ENCODE measurements at regions not wholly inside any gene's neighbourhood (a gene's known extent, or its start where the extent isn't known, plus 50 kb on each side); places are given as distances from the start of the nearest gene placed in this dataset.

- no peak for DNase-seq (ENCODE audit: low spot score)
These were observed 616.3 kb upstream of the CDH8 start for GRCh38 chr16:62652441-62653120.

- no peak for DNase-seq (ENCODE audit: low spot score)
These were observed 612.0 kb upstream of the CDH8 start for GRCh38 chr16:62648256-62648655.

GRCh38 chr16:62644030-62644812, 608.0 kb upstream of the CDH8 start:
- DNase-seq (ENCODE audit: low spot score) = no peak

- DNase-seq (ENCODE audit: low spot score) = no peak
These were observed 606.4 kb upstream of the CDH8 start for GRCh38 chr16:62642677-62643076.

GRCh38 chr16:62639890-62640289, 603.7 kb upstream of the CDH8 start:
- DNase-seq (ENCODE audit: low spot score) = no peak

GRCh38 chr16:62638964-62639870, 603.0 kb upstream of the CDH8 start:
- no peak for DNase-seq (ENCODE audit: low spot score)

DNA sequence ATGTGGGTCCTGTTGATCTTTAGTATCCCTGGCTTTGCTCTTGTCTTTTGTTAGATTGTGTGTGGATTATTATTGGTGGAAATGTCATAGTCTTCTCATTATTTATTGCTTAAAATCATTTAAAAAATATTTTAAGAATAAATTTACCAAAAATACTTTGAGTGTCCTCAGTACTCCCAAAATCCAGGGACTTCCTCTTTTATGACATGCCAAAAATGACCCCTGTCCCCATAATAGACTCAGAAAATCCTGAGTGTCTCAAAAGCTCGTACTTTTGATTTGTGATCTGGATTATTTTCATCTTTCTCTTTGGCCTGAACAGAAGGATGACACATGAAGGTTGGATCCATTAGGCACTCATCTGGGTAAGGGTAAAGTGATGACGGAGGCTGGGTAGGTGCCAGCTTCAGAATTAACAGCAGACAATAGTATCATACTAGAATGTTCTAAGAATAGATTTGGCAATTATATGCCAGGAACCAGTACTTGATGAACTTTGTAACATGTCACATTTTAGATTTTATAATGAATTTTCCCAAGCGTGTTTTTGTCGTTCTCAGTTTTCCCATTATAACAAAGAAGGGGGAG, 602.2 kb upstream of the CDH8 start:
- no peak for DNase-seq (ENCODE audit: low spot score)

DNA sequence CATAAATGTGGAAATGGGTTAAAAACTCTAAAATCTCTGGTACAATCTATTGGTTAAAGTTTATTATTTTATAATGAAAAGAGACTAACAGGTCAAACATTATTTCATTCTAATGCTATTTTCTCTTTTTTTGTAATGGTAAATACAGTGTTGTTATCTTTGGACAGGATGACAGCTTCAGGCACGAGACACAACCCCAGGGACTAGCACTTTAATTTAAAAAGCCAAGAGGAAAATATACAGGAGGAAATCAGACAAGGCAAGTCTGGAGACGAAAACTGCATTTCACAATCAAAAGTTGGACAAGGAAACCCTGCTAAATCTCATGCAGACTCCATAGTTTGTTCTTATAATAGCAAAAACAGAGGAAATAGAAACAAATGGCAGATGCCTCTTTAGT, 589.1 kb upstream of the CDH8 start:
- no peak for DNase-seq (ENCODE audit: low spot score)

DNA sequence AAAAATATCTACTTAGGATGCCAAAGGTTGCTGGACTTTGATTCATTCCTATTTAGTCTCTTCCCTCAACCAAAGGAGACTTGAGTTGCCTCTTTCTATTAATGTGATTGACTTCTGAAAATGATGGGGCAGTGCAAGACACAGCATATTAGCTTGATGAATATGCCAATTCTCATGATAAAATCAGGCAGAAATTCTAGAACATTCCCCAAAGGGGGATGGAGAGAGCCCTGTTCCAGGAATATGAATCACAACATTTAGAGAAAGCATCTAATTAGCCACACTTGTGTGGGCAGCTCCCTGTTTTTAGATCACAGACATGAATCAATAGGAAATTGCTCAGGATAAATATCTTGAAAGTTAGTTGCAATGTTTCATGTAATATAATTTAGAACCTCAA, 584.0 kb upstream of the CDH8 start:
- no peak for DNase-seq (ENCODE audit: low spot score)

GRCh38 chr16:62615526-62615925, 579.3 kb upstream of the CDH8 start:
- DNase-seq (ENCODE audit: low spot score) = no peak

DNA sequence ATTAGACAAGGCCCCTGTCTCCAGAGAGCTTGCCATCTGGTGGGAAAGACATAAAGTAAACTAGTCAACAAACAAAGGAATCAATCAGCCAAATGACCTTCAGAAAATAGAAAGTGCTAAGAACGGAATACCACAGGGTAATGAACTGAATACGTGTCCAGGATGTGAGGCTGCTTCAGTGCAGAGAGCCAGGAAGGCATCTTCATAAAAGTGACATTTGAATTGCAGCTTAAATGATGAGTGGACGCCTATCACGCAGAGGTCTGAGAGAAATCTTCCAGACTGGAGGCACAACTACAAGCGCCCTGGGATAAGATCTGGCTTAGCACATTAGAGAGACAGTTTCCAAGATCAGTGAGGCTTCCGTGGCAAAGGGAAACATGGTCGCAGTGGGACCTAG, 574.1 kb upstream of the CDH8 start:
- no peak for DNase-seq (ENCODE audit: low spot score)

DNA sequence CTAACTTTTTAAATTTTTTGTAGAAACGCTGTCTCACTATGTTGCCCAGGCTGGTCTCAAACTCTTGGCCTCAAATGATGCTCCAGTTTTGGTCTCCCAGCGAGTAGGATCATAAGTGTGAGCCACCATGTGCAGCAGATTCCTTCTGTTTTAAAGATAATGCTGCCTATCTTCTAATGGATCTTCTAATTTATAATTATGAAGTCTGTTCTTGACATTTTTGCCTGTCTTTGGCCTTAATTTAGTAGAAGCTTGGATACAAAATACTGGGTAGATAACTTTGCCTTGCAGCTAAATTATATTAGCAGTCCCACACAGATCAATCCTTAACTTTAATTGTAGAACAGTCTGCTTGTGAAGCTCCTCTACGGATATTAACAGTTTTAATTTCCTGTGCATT, 566.6 kb upstream of the CDH8 start:
- no peak for DNase-seq (ENCODE audit: low spot score)

- DNase-seq (ENCODE audit: low spot score) = no peak
These were observed 561.6 kb upstream of the CDH8 start for GRCh38 chr16:62597875-62598274.

DNA sequence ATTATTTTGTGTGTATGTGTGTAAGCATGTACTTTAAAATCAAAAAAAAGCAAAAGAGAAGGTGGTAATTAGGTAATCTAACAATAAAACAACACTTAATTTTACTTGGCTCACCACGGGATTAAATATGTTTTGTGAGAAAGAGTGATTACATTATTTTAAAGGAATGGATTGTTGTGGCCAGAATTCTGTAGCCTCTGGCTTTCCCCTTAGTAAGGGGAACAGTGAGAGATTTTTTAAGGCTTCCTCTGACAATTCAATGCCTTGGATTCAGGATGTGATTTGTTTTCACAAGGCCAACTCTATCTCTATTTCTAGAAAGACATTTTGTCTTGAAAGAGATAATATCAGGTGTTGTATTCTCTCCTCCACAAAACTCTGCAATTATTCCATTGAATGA, 560.3 kb upstream of the CDH8 start:
- DNase-seq (ENCODE audit: low spot score) = no peak

- no peak for DNase-seq (ENCODE audit: low spot score)
These were observed 559.9 kb upstream of the CDH8 start for GRCh38 chr16:62596125-62596524.

- no peak for DNase-seq (ENCODE audit: low spot score)
These were observed 550.1 kb upstream of the CDH8 start for GRCh38 chr16:62586128-62586862.

DNA sequence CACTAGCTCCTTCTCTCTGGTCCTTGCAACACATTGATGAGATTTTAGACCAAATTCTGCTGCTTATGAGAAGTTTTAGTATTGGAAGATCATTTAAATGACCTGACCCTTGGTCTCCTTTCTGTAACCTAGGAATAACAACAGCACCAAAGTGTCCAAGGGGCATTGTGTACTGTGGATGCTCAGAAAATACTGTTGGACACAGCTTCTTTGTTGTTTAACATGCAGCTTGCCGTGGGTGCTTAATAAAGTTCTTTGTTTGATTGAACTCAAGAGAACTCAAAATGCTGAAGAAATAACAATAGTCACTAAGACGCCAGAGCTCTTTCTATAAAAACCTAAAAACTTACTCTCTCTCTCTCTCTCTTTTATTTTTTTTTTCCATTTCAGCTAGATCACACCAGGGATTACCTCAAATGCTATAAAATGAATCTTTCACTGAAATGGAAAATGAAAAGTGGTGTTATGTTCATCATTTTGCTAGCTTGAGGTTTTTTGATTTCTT, 548.9 kb upstream of the CDH8 start:
- peak; percentile 74 for DNase-seq (ENCODE audit: low spot score)

- no peak for DNase-seq (ENCODE audit: low spot score)
These were observed 547.2 kb upstream of the CDH8 start for GRCh38 chr16:62583414-62583813.

GRCh38 chr16:62573466-62573865, 537.2 kb upstream of the CDH8 start:
- no peak for DNase-seq (ENCODE audit: low spot score)

GRCh38 chr16:62568926-62569325, 532.7 kb upstream of the CDH8 start:
- no peak for DNase-seq (ENCODE audit: low spot score)

GRCh38 chr16:62565706-62566105, 529.5 kb upstream of the CDH8 start:
- no peak for DNase-seq (ENCODE audit: low spot score)
